Fibroblast of lung (primary cell): ENCODE measurements at regions not wholly inside any gene's neighbourhood (a gene's known extent, or its start where the extent isn't known, plus 50 kb on each side); places are given as distances from the start of the nearest gene placed in this dataset.

ENCODE experiments used
- EZH2 ChIP-seq: IDR thresholded peaks from 2 replicates; pipeline ENCODE4 v1.5.1; 2012; ENCODE audit warnings: low read length, control low read depth, mild to moderate bottlenecking; ENCODE audit errors: missing control alignments
- TF ChIP-seq, protein P1 (sequence below), 2 donors: IDR thresholded peaks in 1 of 2; conservative IDR thresholded peaks in 1 of 2; 1 replicate in 1 of 2; 2 replicates in 1 of 2; pipeline ENCODE4 v1.5.1; 2011 to 2012; ENCODE audit warnings: low read length in 2 of 2, control low read depth in 1 of 2, inconsistent platforms in 1 of 2, low read depth in 1 of 2, mild to moderate bottlenecking in 1 of 2

DNA sequence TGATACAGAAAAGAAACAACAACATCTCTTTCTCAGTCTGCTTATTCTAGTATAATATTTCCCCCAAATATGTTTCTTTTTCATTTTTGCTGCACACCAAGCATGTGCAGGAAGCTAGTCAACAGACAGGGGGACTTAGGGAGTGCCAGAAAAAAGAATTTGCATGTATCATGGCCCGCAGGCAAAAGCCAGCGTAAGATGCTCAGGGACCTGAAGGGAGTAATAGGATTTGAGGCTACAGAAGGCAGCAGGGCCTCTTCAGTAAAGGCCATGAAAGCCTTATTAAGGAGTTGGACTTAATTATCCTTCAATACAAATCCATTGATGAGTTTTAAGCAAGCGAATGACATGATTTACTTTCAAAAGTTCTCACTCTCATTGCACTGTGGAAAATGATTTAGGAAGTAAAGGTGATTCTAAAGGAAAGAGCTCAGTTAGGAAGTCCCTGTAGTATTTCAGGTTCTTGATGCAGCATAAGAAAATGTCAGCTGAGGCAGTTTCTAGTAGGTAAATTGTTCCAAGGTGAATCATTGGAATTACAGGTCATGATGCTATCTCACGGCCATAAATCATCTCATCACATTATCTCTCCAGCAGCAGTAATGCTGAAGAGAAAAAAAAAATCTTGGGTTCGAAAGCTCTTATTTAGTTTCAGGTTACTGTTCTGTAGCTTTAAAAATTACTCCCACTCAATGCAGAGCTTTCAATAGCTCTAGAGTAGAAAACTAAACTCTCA is 94.8 kb downstream of the PTCHD4 start:
- TF ChIP-seq, protein P1, sequence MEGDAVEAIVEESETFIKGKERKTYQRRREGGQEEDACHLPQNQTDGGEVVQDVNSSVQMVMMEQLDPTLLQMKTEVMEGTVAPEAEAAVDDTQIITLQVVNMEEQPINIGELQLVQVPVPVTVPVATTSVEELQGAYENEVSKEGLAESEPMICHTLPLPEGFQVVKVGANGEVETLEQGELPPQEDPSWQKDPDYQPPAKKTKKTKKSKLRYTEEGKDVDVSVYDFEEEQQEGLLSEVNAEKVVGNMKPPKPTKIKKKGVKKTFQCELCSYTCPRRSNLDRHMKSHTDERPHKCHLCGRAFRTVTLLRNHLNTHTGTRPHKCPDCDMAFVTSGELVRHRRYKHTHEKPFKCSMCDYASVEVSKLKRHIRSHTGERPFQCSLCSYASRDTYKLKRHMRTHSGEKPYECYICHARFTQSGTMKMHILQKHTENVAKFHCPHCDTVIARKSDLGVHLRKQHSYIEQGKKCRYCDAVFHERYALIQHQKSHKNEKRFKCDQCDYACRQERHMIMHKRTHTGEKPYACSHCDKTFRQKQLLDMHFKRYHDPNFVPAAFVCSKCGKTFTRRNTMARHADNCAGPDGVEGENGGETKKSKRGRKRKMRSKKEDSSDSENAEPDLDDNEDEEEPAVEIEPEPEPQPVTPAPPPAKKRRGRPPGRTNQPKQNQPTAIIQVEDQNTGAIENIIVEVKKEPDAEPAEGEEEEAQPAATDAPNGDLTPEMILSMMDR (conservative IDR thresholded peaks at IDR 0.05 in 1 of 2, IDR thresholded peaks at IDR 0.05 in 1 of 2; ENCODE audit: low read depth in 1 of 2, low read length in 2 of 2) = no peak
- TF ChIP-seq EZH2 = no peak
